Upper lobe of right lung (tissue), 1 donor: ENCODE measurements at regions not wholly inside any gene's neighbourhood (a gene's known extent, or its start where the extent isn't known, plus 50 kb on each side); places are given as distances from the start of the nearest gene placed in this dataset.

Experiments
- ATAC-seq: fragments of 200-7000 bp; cut with Tn5 transposase; one replicate; pipeline ENCODE4 v1.9.1; 2020; ENCODE audit warnings: mild to moderate bottlenecking, moderate library complexity
- DNase-seq: peaks from one replicate; pipeline ENCODE4 v3.0.0-alpha.2; 2020
- H3K27ac ChIP-seq: fragments of 200-600 bp; one replicate; pipeline ENCODE4 v1.8.0; 2022
- H3K27me3 ChIP-seq: fragments of 200-600 bp; one replicate; pipeline ENCODE4 v1.8.0; 2022; ENCODE audit warnings: mild to moderate bottlenecking
- H3K36me3 ChIP-seq: fragments of 200-600 bp; one replicate; pipeline ENCODE4 v1.8.0; 2022
- H3K4me1 ChIP-seq: fragments of 200-600 bp; one replicate; pipeline ENCODE4 v1.8.0; 2022
- H3K4me3 ChIP-seq: fragments of 200-600 bp; one replicate; pipeline ENCODE4 v1.8.0; 2022; ENCODE audit warnings: mild to moderate bottlenecking
- H3K9me3 ChIP-seq: fragments of 200-600 bp; one replicate; pipeline ENCODE4 v1.8.0; 2022
- intact Hi-C: fragments of 100-400 bp; cut with DNase I; formaldehyde crosslinking; loops from one replicate; pipeline ENCODE4 v1.11.0; 2022
- TF ChIP-seq, protein P1 (sequence below): fragments of 200-600 bp; IDR thresholded peaks from one replicate; pipeline ENCODE4 v1.8.0; 2022; ENCODE audit warnings: antibody characterized with exemption
- donor health status: DM: no; HTN: yes; CAD: no; lungs with severe emphysema.

DNA sequence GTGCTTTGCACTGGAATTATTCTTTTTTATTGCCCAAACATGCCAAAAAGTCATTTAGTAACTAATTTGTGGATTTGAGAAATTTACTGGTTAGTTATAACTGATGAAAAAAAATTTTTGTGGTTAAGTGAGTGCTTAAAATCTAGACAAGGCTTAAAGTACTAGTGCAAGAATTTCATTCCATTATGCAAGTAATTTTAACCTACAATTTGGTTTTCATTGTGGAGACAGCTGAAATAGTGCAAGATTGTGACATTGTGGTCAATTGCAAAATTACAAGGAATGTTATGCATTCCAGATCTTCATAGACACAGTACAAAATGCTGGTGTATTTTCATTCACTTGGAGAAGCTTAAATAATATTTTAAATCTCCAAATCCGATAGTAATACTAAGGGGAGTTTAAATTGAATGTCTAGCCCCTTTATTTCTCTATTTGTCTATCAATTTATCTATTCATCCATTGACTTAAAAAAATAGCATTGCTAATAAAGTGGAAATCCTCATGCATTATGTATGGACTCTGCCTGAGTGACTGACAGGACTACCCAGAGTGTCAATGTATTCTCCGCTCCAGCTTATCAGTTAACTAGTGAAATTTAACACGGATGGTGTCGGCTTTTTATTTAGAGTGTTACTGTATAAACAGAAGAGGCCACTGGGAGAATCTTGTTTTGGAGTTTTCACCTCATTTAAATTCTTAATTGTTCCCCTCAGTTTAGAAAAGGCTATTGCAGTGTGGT is 125.9 kb downstream of the ALX1 start:
- Histone ChIP-seq H3K27me3 (no peaks in the 10 kb centered on the region), H3K4me3 (no peak overlapping the region), H3K9me3 (no peaks in the 10 kb centered on the region), H3K4me1 (peaks cover 4% of the 10 kb centered on the region), H3K27ac (no peak overlapping the region), H3K36me3 (no peaks in the 10 kb centered on the region)
- DNase-seq (no peak), ATAC-seq (no peak)
- TF ChIP-seq, protein P1, sequence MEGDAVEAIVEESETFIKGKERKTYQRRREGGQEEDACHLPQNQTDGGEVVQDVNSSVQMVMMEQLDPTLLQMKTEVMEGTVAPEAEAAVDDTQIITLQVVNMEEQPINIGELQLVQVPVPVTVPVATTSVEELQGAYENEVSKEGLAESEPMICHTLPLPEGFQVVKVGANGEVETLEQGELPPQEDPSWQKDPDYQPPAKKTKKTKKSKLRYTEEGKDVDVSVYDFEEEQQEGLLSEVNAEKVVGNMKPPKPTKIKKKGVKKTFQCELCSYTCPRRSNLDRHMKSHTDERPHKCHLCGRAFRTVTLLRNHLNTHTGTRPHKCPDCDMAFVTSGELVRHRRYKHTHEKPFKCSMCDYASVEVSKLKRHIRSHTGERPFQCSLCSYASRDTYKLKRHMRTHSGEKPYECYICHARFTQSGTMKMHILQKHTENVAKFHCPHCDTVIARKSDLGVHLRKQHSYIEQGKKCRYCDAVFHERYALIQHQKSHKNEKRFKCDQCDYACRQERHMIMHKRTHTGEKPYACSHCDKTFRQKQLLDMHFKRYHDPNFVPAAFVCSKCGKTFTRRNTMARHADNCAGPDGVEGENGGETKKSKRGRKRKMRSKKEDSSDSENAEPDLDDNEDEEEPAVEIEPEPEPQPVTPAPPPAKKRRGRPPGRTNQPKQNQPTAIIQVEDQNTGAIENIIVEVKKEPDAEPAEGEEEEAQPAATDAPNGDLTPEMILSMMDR = no peak
- intact Hi-C loops = no loop called here

DNA sequence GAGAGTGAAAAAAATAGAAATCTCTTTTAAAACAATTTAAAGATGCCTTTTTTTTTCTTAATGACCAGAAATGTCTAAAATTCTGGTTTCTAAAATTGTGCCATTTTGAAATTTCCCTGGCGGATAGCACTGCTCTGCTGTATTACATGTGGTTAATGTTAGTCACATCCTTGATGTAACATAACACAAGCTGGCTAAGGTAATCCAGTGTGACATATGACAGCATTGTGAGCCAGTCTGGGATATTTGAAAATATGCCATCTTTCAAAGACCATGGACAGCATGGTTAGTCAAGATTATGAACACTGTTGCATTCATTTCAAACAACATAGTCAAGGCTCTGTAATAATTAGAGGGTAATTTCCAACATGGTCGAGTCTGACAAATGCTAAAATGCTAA is 133.2 kb downstream of the ALX1 start:
- no peaks in the 10 kb centered on the region for H3K4me1 ChIP-seq
- no peak overlapping the region for H3K27ac ChIP-seq
- H3K27me3 ChIP-seq = no peaks in the 10 kb centered on the region
- ATAC-seq (no peak), DNase-seq (no peak)
- no peaks in the 10 kb centered on the region for H3K9me3 ChIP-seq
- intact Hi-C loops = no loop called here
- H3K36me3 ChIP-seq = no peaks in the 10 kb centered on the region
- TF ChIP-seq, protein P1 = no peak
- no peak overlapping the region for H3K4me3 ChIP-seq

DNA sequence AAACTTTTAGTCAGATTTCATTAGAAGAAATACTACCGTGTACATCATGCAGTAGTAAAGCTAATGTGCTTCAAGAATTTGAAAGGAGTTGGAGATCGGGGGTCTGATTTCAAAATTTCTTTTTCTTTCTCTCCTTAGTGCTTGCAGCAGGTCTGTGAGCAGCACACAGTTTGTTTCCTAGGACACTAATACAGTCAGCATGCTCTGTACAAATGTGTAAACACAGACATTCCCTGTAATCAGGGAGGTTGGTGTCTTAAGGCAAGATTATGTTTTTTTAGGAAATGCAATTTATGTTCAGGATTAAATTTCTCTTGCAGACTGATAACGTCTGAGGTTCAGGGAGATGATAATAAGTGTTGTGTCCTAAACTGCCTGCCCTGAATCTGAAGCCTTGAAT is 142.7 kb downstream of the ALX1 start:
- no peak overlapping the region for H3K4me3 ChIP-seq
- no peak for ATAC-seq
- no peaks in the 10 kb centered on the region for H3K36me3 ChIP-seq
- intact Hi-C loops = no loop called here
- H3K27me3 ChIP-seq = peaks cover 5% of the 10 kb centered on the region
- no peak overlapping the region for H3K27ac ChIP-seq
- DNase-seq = no peak
- H3K4me1 ChIP-seq = no peaks in the 10 kb centered on the region
- TF ChIP-seq, protein P1 = no peak
- no peaks in the 10 kb centered on the region for H3K9me3 ChIP-seq

GRCh38 chr12:85423947-85424346 is 143.9 kb downstream of the ALX1 start:
- ATAC-seq = no peak
- Histone ChIP-seq H3K27me3 (peaks cover 5% of the 10 kb centered on the region), H3K9me3 (no peaks in the 10 kb centered on the region), H3K4me3 (no peak overlapping the region), H3K4me1 (no peaks in the 10 kb centered on the region), H3K36me3 (no peaks in the 10 kb centered on the region), H3K27ac (no peak overlapping the region)
- TF ChIP-seq, protein P1 = no peak
- intact Hi-C loops = no loop called here
- DNase-seq = no peak

- DNase-seq = no peak
- Histone ChIP-seq H3K27ac (no peak overlapping the region), H3K4me3 (no peak overlapping the region), H3K36me3 (no peaks in the 10 kb centered on the region), H3K27me3 (peaks cover 5% of the 10 kb centered on the region), H3K4me1 (no peaks in the 10 kb centered on the region), H3K9me3 (no peaks in the 10 kb centered on the region)
- TF ChIP-seq, protein P1 = peak; percentile 46
- intact Hi-C loops = no loop called here
- ATAC-seq = peak; percentile 41
These were observed 144.7 kb downstream of the ALX1 start for GRCh38 chr12:85424581-85425348.
